GM12878 (cell line): ENCODE measurements at regions not wholly inside any gene's neighbourhood (a gene's known extent, or its start where the extent isn't known, plus 50 kb on each side); places are given as distances from the start of the nearest gene placed in this dataset.

Source experiments
- BCLAF1 ChIP-seq: fragments of 450-650 bp; IDR thresholded peaks from 2 replicates; pipeline ENCODE4 v1.6.1; 2017; ENCODE audit warnings: antibody characterized with exemption, mild to moderate bottlenecking, moderate library complexity
- BRCA1 ChIP-seq: IDR thresholded peaks from 2 replicates; pipeline ENCODE4 v1.6.1; 2011; ENCODE audit warnings: low read depth, low read length, improper control_type of control experiment
- CHD4 ChIP-seq: fragments of 200-600 bp; sonication (generic); IDR thresholded peaks from 2 replicates; pipeline ENCODE4 v1.6.1; 2016; ENCODE audit warnings: mild to moderate bottlenecking
- GABPA ChIP-seq: IDR thresholded peaks from 2 replicates; pipeline ENCODE4 v1.6.1; 2014; ENCODE audit warnings: antibody characterized with exemption, low read depth, mild to moderate bottlenecking, inconsistent platforms
- MAX ChIP-seq: IDR thresholded peaks from 2 replicates; pipeline ENCODE4 v1.6.1; 2012; ENCODE audit warnings: low read depth, low read length, improper control_type of control experiment
- ZNF217 ChIP-seq: fragments of 450-650 bp; IDR thresholded peaks from 2 replicates; pipeline ENCODE4 v1.6.1; 2017; ENCODE audit warnings: antibody characterized with exemption, mild to moderate bottlenecking
- ZNF622 ChIP-seq: fragments of 450-650 bp; IDR thresholded peaks from 2 replicates; pipeline ENCODE4 v1.6.1; 2017; ENCODE audit warnings: mild to moderate bottlenecking, inconsistent platforms
- ZSCAN29 ChIP-seq: fragments of 450-650 bp; IDR thresholded peaks from 2 replicates; pipeline ENCODE4 v1.6.1; 2017; ENCODE audit warnings: mild to moderate bottlenecking, moderate library complexity
- TF ChIP-seq, protein P1 (sequence below): IDR thresholded peaks from 2 replicates; pipeline ENCODE4 v1.6.1; 2012; ENCODE audit warnings: improper control_type of control experiment, low read depth, low read length; ENCODE audit not compliant: insufficient replicate concordance

DNA sequence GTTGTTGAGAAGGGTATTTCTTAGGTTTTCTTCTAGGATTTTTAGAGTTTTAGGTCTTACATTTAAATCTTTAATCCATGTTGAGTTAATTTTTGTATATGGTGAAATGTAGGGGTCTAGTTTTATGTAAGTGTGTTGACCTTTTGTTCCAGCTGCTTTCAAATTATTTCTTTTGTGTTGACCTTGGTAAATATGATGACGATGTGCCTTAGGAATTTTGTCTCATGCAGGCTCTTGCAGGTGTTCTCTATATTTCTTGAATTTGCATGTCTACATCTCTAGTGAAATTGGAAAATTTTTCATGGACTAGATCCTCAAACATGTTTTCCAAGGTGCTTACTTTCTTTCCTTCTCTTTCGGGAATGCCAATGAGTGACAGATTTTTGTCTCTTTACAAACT lies 1609.3 kb upstream of the ZEB2 start (continued):
- TF ChIP-seq BCLAF1 = no peak
- no peak for TF ChIP-seq MAX
- no peak for TF ChIP-seq ZNF217
- TF ChIP-seq BRCA1 = no peak
- TF ChIP-seq GABPA = no peak
- TF ChIP-seq ZSCAN29 = no peak
- no peak for TF ChIP-seq CHD4
- TF ChIP-seq ZNF622 = no peak
- TF ChIP-seq, protein P1, sequence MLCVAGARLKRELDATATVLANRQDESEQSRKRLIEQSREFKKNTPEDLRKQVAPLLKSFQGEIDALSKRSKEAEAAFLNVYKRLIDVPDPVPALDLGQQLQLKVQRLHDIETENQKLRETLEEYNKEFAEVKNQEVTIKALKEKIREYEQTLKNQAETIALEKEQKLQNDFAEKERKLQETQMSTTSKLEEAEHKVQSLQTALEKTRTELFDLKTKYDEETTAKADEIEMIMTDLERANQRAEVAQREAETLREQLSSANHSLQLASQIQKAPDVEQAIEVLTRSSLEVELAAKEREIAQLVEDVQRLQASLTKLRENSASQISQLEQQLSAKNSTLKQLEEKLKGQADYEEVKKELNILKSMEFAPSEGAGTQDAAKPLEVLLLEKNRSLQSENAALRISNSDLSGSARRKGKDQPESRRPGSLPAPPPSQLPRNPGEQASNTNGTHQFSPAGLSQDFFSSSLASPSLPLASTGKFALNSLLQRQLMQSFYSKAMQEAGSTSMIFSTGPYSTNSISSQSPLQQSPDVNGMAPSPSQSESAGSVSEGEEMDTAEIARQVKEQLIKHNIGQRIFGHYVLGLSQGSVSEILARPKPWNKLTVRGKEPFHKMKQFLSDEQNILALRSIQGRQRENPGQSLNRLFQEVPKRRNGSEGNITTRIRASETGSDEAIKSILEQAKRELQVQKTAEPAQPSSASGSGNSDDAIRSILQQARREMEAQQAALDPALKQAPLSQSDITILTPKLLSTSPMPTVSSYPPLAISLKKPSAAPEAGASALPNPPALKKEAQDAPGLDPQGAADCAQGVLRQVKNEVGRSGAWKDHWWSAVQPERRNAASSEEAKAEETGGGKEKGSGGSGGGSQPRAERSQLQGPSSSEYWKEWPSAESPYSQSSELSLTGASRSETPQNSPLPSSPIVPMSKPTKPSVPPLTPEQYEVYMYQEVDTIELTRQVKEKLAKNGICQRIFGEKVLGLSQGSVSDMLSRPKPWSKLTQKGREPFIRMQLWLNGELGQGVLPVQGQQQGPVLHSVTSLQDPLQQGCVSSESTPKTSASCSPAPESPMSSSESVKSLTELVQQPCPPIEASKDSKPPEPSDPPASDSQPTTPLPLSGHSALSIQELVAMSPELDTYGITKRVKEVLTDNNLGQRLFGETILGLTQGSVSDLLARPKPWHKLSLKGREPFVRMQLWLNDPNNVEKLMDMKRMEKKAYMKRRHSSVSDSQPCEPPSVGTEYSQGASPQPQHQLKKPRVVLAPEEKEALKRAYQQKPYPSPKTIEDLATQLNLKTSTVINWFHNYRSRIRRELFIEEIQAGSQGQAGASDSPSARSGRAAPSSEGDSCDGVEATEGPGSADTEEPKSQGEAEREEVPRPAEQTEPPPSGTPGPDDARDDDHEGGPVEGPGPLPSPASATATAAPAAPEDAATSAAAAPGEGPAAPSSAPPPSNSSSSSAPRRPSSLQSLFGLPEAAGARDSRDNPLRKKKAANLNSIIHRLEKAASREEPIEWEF = no peak
